NCI-H1694 treated with DMSO at 0.1 percent for 48 hours (cell line): ENCODE measurements at regions not wholly inside any gene's neighbourhood (a gene's known extent, or its start where the extent isn't known, plus 50 kb on each side); places are given as distances from the start of the nearest gene placed in this dataset.

ENCODE experiments used
- DNase-seq: peaks from one replicate; lab custom pipeline; 2025; lab: John Stamatoyannopoulos, UW

DNA sequence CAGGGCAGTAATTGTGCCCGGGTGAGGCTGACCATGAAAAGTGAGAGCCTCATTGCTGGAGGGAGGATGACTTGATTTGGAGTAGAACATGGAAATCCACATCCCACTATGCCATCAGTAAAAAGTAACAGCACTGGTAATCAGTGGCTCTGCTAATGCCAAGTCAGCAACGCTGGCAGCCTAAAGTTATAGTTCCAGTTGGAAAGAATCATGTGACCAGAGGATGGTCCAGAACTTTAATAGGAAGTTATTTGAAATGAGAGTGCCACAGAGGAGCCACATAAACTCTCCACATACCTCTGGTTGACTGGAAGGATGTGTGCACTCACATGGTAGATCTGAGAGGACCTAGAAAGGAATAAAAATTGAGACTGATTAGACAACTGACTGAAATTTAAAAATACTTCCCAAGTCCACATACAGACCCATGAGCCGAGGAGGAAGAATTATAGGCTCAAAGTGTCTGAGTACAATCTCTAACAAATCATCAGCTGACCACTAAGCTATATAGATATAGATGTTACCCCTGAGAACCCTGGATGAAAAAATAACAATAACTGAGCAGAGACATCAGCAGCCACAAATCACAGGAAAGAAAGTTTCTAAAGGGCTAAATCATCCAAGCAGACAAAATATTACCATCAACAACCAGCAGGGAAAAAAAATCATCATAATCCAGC is 346.8 kb downstream of the STK39 start:
- no peak for DNase-seq

DNA sequence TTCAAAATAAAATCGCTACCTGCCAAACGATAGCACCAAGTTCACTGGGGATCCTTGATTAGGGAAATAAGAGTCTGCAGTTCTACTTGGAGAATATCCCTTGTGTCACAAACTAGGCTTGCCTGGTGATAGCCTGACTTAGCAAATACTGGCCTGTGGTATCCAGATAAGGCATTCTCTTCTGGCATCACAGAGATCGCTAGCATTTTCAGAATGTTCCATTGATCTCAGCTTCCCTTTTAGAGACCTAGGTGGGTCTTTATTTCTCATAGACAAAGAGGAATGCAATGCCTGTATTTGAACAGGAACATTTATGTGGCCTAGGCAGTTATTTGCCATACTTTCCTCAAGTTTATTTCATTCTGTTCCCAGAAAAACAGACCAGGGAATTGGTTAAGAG is 349.1 kb downstream of the STK39 start:
- no peak for DNase-seq

DNA sequence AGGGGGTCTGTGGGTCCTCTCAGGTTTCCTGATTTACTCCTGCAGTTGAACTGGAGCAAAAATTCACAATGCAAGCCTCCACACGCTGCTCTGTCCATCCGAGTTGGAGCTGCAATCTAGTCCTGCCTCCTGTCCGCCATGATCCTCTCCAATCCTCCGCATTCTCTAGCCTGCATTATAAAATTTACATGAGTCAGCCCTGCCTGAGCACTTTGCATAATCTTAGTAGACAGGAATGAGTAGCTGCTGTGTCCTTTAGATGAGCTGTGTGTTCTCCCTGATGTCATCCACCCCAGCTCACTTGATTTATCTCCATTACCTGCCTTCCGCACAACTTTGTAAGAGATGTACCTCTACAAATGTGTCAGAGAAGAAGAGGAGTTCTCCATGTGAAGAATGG is 355.6 kb downstream of the STK39 start:
- DNase-seq, result no peak

DNA sequence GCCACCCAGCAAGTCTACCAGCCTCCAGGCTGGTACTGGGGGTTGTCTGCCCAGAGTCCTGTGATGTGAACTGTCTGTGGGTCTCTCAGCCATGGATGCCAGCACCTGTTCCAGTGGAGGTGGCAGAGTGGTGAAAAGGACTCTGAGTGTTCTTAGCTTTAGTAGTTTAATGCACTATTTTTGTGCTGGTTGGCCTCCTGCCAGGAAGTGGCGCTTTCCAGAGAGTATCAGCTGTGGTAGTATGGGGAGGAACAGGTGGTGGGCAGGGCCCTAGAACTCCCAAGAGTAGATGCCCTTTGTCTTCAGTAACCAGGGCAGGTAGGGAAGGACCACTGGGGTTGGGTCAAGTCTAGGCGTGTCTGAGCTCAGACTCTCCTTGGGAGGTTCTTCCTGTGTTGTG is 356.7 kb downstream of the STK39 start:
- no peak for DNase-seq

DNA sequence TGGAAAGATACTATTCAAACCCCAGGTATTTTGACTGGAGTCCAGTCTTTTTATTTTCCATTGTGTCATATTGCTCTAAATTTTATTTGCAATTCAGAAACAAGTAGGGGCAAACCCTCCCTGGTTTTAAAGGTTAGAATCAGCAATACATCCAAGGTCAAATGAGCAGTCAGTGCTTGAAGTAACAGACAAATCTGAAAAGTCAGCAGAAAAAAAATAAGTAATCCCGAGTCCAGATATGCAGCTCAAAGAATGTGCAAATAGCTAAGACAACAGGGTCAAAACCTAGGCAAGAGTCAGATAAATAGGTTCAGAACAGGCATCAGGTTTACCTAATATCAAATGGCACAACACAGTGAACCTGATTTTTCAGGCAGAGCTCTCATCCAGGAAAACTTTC is 367.0 kb downstream of the STK39 start:
- no peak for DNase-seq

DNA sequence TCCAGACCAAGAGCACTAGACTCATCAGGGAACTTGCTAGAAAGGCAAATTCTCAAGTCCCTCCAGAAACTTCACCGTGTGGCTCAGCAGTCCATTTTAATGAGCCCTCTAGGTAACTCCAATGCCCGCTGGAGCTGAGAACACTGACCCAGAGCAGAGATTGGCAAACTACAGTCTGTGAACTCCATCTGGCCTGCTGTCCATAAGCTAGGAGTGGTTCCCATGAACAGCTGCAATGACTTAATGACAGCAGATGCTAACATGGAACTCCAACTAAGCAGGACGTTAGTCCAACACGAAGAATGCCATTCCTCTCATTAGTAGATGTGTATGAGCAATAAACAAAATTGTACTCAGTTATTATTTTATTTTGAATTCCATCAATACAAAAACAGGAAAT is 371.9 kb downstream of the STK39 start:
- DNase-seq, result no peak

DNA sequence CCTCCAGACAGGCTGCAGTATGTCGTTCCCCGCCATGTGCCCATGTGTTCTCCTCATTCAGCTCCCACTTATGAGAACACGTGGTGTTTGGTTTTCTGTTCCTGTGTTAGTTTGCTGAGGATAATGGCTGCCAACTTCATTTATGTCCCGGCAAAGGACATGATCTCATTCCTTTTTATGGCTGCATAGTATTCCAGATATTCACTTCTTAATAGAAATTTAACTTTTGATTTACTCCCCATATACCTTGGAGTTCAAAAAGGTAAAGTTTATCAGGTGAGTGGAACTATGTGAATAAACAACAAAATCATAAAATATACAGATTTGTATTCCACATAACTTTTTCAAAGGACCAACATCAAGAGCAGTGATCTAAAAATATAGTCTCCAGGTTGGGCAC is 372.6 kb downstream of the STK39 start:
- no peak for DNase-seq

DNA sequence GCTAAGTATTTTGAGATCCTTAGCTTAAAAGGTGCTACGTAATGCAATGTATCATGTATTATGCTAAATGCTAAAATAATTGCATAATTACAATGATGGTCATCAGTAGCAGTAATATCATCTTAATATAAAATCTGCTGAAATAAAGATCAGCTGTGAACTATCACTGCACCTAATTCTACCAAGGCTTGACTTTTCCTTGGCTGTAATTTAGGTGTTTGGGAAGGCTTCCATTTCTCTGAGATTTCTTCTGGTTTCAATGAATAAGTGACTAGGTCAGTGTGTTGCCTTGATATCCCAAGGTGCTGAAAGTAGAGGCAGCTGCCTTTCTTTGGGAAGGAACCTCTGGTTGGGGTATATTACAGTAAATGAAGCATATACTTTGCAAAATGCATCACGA is 376.1 kb downstream of the STK39 start:
- no peak for DNase-seq

DNA sequence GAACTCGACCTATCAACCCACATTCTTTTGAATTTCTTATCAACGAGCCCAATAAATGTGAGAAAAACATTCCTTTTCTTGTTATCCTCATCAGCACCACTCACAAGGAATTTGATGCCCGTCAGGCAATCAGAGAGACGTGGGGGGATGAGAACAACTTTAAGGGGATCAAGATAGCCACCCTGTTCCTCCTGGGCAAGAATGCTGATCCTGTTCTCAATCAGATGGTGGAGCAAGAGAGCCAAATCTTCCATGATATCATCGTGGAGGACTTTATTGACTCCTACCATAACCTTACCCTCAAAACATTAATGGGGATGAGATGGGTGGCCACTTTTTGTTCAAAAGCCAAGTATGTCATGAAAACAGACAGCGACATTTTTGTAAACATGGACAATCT is 378.2 kb downstream of the STK39 start:
- DNase-seq, result no peak

DNA sequence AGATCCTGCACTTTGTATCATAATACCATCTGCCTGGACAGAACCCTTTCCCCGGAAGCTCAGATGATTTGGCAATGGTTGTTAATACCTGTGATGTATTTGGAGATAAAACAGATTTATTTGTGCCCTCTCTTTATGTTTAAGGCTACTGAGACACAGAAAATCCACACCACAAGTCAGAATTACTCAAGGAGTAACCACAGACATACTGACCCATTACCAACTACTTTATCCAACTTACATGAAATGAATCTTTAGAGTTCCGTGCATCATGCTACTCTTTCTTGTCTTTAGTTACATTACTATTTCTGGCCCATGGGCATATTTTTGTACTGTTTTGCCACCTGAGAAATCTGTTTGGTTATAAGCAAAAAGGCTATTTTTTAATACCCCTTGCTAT is 384.0 kb downstream of the STK39 start:
- no peak for DNase-seq

DNA sequence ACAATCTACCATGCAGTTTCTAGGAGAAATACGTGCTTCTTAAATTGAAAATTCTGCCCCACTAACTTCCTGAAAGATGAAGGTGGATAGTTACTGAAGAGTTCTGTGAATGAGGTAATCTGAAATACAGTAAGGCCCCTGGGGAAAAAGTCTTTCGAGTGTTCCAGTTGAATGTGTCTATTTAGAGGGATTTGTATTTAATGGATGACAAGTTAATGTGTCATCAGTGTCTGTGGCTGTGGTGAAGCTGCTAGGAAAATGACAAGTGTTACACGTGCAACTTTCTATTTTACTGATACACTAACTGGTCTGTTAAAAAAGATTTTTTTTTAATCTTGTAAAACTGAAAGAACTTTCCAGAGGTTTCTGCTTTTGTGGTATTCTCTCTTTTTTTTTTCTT is 384.6 kb downstream of the STK39 start:
- DNase-seq, result no peak

DNA sequence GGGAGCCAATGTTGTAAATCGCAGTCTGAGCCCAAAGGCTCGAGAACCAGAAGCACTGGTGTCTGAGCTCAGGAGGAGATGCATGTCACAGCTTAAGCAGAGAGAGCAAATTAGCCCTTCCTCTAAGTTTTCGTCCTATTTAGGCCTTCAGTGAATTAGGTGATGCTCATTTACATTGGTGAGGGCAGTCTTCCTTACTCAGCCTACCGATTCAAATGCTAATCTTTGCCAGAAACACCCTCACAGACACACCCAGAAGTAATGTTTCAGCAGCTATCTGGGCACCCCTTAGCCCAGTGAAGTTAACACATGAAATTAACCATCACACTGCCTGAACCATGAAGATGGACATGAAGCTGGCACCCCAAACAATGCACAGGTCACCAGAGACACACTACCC is 385.1 kb downstream of the STK39 start:
- no peak for DNase-seq

DNA sequence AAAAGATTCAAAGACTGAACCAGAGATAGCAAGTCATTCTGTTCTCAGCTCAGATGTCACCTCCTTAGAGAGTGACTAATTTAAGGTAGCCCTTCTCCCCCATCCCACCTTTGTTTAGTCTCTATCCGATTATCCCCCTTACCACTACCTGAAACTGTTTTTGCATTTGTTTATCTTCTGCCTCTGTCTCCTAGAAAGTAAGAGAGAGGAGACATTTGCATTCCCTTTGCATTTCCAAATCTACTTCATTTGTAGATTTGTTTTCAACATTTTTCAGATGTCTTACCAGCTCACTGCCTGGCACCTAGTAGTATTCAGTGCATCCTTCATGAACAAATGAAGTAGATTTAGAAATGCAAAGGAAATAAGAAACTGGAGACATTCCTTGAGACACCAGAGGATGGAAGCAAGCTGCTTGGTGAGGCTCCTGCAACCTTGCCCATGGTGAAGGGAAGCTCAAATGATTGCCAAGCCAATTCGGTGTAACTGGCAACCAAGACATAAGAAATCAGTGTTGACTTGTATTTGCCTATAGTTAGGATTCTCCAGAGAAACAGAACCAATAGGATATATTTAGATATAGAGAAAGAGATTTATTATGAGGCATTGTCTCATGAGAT is 385.7 kb downstream of the STK39 start:
- no peak for DNase-seq

DNA sequence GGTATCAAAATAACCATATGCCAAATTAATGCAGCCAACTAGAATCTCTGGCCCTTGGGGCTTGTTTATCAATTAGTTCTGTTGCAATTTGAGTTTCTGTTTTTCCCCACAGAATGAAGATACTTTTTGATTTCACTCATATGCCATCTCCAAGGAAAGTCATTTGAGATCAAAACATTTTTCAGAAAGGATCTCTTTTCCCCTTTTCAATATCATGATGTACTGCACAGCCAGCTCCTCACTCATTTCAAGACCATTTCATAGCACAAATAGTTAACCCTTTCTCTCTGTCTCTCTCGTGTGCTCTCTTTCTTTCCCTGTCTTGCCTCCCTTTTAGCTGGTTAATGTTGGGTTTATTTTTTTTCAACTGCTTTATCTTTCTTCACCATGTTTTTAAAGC is 387.3 kb downstream of the STK39 start:
- no peak for DNase-seq

DNA sequence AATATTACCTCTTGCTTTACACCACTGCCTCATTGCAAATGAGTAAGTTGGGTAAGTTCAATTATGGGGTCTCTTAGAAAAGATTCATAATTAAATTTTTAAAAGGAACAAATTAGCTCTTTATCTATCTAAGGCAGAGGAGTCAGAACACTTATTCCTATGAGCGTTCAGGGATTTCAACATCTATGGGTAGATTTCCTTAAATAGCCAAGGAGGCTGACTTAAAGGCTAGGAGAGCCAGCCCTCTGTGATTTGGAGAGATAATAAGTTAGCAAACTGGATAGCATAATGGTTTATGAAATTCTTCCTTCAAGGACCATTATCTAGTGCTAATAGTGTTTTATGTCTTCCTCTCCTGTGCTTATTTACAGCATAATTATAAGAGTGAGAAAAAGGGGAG is 387.7 kb downstream of the STK39 start:
- no peak for DNase-seq

DNA sequence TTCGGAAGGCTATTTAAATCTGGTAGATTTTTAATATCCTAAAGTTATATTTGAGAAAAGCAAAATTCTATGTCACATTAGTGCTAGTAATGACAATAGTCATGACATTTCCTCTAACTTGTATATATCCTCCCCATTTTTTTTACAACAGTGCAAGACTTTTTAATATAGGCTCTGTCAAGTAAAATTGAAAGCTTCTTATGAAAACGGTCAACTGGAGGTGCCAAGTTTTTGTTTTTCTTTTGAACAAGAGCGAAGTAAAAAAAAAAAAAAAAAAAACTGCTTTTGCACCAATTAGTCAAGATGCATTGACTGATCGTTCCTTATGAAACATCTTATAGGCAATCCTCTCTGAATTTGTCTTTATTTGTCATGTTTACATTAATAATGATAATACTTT is 389.3 kb downstream of the STK39 start:
- DNase-seq, result no peak

DNA sequence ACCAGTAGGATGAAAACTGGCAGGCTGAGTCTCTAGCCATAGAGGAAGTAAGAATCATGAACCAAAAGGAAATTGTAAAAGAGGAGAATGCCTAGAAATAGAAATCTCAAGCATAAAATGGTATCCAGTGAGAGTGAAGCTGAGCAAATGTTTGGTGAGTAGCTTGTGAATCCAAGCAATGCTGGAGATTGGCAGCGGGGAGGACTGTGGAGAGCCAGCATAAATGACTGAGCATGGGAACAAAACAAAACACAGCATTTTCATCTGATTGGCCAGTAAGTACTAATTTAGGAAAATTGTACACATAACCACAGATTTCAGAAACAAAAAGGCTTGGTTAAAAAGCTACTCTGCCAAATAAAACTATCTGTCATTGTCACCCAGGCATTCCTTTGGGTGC is 390.0 kb downstream of the STK39 start:
- no peak for DNase-seq

DNA sequence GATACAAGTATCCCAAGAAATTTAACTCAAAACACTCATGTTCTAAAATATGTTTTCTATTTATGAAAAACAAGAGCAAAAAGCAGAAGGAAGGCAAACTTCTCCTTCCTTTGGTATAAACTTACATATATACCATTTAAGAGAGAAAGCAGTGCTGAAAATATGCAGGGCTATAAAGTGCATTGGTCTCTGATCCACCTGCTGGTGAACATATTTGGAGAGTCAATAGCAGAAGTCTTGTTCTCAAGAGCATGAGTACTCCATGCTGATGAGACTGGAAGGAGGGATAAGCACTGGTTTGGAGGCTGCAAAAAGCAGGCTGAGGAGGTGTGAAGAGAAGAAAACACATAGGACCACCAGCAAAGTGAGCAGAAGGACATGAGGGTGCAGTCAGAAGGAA is 391.2 kb downstream of the STK39 start:
- DNase-seq, result no peak

DNA sequence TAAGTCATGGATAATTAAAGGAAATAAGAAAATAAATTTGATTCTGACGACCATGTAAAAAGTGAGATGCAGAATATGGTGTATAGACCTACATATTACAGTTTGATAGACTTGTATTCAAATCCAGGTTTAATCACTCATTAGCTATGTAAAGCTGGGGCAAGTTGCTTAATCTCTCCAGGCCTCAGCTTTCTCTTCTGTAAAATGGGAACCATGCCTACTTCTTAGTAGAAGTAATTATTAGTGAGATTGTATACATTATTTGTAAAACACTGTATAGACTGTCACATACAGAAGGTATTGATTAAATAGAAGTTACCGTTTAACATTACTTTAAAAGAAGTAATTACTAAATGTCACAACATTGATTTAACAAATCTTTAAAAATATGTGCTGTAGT is 392.2 kb downstream of the STK39 start:
- DNase-seq, result no peak

DNA sequence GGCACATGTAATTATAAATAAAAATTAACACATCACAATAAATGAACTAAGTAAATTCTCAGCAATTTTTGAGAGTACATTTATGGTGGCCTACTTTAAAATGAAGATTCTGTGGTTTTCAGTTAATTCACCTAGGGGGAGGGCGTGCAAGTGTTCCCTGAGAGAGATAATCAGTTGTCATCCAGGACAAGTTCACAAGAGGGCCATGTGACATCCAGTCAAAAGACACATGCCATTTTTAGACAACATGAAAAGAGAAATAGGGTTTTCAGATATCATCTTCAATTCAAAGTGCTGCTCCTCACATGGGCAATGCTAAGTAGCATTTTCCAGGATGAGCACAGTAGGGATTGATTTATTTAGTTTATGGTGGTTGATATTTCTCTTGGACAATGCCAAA is 393.7 kb downstream of the STK39 start:
- no peak for DNase-seq

DNA sequence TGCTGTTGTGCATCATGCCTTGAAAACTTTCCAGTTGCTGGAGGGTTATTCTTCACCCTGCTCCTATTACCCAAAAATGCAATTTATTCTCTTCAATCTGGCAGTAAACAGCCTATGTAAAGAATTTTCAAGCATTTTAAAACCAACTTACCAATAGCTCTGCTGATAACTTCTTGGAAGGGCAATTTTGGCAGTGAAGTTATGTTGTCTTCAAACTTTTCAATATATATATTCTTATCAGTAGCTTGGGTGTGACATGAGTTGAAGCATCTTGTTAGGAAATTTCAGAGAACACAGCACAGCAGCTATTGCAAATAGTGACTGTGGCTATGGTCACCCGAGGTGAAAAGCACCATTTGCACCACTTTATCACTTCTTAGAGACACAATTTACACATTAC is 395.5 kb downstream of the STK39 start:
- no peak for DNase-seq

DNA sequence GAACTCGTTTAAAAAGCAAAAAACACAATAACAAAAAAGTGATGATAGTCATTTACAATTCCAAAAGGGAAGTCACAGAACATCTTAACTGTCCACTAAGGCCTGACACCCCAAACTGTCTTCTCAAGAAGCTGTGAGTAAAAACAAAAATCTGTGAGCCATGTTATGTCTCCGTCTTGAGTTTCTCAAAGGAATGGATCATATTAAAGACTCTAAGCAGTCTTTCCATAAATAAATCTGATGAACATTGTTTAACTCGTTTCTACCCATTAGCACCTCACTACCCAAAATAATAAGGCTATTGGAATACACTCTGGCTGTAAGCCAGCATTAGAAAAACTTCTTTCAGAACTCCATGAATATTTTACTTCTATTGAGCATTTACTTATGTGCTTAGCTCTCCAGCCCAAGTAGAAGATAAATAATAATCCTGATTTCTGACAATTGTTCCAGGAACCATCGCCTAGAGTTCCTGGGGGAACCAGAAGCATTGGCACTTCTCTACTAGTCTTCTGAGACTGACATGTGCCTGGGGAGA is 396.0 kb downstream of the STK39 start:
- no peak for DNase-seq

DNA sequence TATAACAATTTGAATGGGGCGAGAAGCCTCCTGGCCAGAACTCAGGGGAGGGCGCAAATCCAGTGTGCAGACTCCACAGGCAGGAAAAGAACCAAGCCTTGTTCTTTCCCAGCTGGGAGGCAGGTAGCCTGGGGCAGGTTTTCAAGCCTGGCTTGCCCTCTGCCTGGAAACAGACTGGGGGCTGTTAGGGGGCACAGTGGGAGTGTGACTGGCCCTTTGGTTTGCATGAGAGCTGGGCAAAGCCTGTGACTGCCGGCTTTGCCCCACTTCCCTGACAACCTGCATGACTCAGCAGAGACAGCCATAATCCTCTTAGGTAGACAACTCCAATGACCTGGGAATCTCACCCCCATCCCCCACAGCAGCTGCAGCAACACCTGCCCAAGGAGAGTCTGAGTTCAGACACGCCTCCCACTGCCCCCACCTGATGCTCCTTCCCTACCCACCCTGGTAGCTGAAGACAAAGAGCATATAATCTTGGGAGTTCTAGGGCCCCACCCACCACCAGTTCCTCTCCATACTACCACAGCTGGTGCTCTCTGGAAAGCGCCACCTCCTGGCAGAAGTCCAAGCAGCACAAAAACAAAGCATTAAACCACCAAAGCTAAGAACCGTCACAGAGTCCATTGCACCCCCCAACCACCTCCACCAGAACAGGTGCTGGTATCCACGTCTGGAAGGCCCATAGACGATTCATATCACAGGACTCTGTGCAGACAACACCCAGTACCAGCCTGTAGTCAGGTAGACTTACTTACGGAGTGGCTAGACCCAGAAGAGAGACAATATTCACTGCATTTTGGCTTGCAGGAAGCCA is 402.5 kb downstream of the STK39 start:
- DNase-seq, result no peak
